ENCODE measurements at regions not wholly inside any gene's neighbourhood (a gene's known extent, or its start where the extent isn't known, plus 50 kb on each side); places are given as distances from the start of the nearest gene placed in this dataset.

DNA sequence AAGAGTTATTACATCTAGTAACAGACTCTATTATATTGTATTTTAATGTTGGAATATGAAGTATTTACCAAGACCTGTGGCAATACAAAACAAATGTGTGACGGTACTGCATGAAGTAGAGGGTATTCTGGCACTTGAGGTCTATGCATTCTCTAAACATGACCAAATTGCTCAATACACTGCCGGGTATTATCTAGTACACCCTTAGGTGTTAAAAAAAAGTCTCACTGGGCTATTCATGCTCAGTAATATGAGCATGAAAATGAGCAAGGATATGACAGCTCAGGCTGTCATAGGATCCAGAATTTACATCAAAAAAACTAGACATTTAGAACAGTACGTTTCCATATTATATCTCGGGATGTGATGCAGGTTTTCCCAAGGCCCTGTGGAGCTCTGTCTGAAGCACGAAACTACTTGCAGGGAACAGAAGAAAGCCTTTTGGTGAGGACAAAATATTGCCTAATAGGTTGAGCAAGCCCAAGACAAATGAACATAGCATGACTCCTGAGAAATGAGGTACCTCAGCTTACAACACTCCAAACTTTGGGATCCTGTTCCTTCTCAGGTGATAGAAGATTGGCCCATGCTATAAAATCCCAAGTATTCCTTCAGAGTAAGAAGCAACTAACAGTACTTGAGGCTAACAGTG lies 74.1 kb upstream of the MAOA start:
- Mint-ChIP-seq H3K9me3 (peaks cover 0 to 1% (median 0%) of the 10 kb centered on the region in 7 donors), H3K27me3 (peaks cover 9% of the 10 kb centered on the region), H3K27ac (no peak overlapping the region), H3K36me3 (no peaks in the 10 kb centered on the region), H3K4me1 (no peaks in the 10 kb centered on the region), H3K4me3 (no peak overlapping the region)
- no peak overlapping the region for H3K27ac ChIP-seq (ENCODE audit: insufficient read depth, low read length, poor library complexity, severe bottlenecking)
- no peaks in the 10 kb centered on the region for H3K4me1 ChIP-seq (ENCODE audit: control insufficient read depth, insufficient read depth, low read length, poor library complexity, severe bottlenecking)
- no peaks in the 10 kb centered on the region for H3K36me3 ChIP-seq (ENCODE audit: control insufficient read depth, insufficient read depth, low read length)
- H3K4me3 ChIP-seq (ENCODE audit: low read depth, low read length), result no peak overlapping the region
- no peak for ATAC-seq (ENCODE audit: low read depth in 2 of 2)
- H3K9me3 ChIP-seq (ENCODE audit: control insufficient read depth in 2 of 2, low read length in 2 of 2), result no peaks in the 10 kb centered on the region
- no peaks in the 10 kb centered on the region for H3K27me3 ChIP-seq (ENCODE audit: control insufficient read depth, insufficient read depth, low read length)
- no peak for DNase-seq

GRCh38 chrX:43582540-43582913 lies 73.6 kb upstream of the MAOA start:
- H3K9me3 ChIP-seq (ENCODE audit: control insufficient read depth in 2 of 2, low read length in 2 of 2), result no peaks in the 10 kb centered on the region
- H3K4me3 ChIP-seq (ENCODE audit: low read depth, low read length), result no peak overlapping the region
- peaks cover 0 to 2% (median 0%) of the 10 kb centered on the region in 7 donors for H3K9me3 Mint-ChIP-seq
- no peak for ATAC-seq (ENCODE audit: low read depth in 2 of 2)
- no peak overlapping the region for H3K4me3 Mint-ChIP-seq
- H3K27me3 ChIP-seq (ENCODE audit: control insufficient read depth, insufficient read depth, low read length), result no peaks in the 10 kb centered on the region
- no peaks in the 10 kb centered on the region for H3K36me3 Mint-ChIP-seq
- H3K4me1 ChIP-seq (ENCODE audit: control insufficient read depth, insufficient read depth, low read length, poor library complexity, severe bottlenecking), result no peaks in the 10 kb centered on the region
- H3K36me3 ChIP-seq (ENCODE audit: control insufficient read depth, insufficient read depth, low read length), result no peaks in the 10 kb centered on the region
- no peak overlapping the region for H3K27ac Mint-ChIP-seq
- H3K27ac ChIP-seq (ENCODE audit: insufficient read depth, low read length, poor library complexity, severe bottlenecking), result no peak overlapping the region
- peaks cover 6% of the 10 kb centered on the region for H3K27me3 Mint-ChIP-seq
- DNase-seq, result no peak
- H3K4me1 Mint-ChIP-seq, result no peaks in the 10 kb centered on the region

DNA sequence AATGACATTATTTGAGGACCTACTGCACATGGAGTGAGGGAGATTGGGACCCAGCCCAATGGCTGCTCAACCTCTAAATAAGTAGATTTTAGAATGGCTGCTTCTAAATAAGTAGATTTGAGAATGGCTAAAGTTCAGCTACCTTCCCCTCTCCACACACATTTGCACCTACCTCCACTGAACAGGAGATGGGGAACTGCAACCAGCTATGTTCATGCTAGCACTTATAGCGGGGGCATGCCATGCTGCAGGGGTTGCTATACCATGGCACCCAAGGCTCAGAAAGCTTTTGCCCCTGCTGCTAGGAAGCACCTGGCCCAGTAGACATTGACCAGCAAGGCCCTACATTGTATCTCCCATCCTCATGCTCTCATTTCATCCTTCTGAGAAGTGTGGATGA lies 70.2 kb upstream of the MAOA start:
- ATAC-seq (ENCODE audit: low read depth in 2 of 2), result no peak
- H3K4me3 Mint-ChIP-seq, result no peak overlapping the region
- peaks cover 0 to 2% (median 0%) of the 10 kb centered on the region in 7 donors for H3K9me3 Mint-ChIP-seq
- no peaks in the 10 kb centered on the region for H3K4me1 Mint-ChIP-seq
- no peaks in the 10 kb centered on the region for H3K27me3 ChIP-seq (ENCODE audit: control insufficient read depth, insufficient read depth, low read length)
- no peak for DNase-seq
- no peak overlapping the region for H3K27ac ChIP-seq (ENCODE audit: insufficient read depth, low read length, poor library complexity, severe bottlenecking)
- H3K4me1 ChIP-seq (ENCODE audit: control insufficient read depth, insufficient read depth, low read length, poor library complexity, severe bottlenecking), result no peaks in the 10 kb centered on the region
- no peaks in the 10 kb centered on the region for H3K36me3 ChIP-seq (ENCODE audit: control insufficient read depth, insufficient read depth, low read length)
- H3K27me3 Mint-ChIP-seq, result peaks cover 6% of the 10 kb centered on the region
- H3K27ac Mint-ChIP-seq, result no peak overlapping the region
- H3K36me3 Mint-ChIP-seq, result no peaks in the 10 kb centered on the region
- no peaks in the 10 kb centered on the region for H3K9me3 ChIP-seq (ENCODE audit: control insufficient read depth in 2 of 2, low read length in 2 of 2)
- H3K4me3 ChIP-seq (ENCODE audit: low read depth, low read length), result no peak overlapping the region

- H3K27ac Mint-ChIP-seq, result no peak overlapping the region
Measured at GRCh38 chrX:43586830-43587229, 69.3 kb upstream of the MAOA start.

DNA sequence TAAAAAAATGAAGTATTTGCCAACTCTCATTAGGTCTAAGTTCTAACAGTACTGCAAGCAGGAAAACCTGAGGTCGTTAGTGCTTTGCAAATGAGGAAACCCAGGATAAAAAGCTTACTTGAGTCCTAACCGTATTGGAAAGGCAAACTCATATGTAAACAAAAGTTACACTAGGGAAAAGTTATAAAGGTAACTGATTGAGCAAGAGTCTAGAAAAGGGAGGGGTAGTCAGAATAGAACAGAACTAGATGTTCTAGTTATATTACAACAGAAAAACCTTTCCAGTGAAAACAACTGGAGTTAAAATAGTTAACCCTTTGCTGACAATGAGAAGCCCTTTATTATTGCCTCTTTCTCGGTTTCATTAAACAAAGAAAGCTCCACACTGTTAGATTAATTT lies 66.4 kb upstream of the MAOA start:
- Histone ChIP-seq H3K27ac (ENCODE audit: insufficient read depth, low read length, poor library complexity, severe bottlenecking) (no peak overlapping the region), H3K27me3 (ENCODE audit: control insufficient read depth, insufficient read depth, low read length) (no peaks in the 10 kb centered on the region), H3K36me3 (ENCODE audit: control insufficient read depth, insufficient read depth, low read length) (no peaks in the 10 kb centered on the region), H3K4me3 (ENCODE audit: low read depth, low read length) (no peak overlapping the region), H3K4me1 (ENCODE audit: control insufficient read depth, insufficient read depth, low read length, poor library complexity, severe bottlenecking) (no peaks in the 10 kb centered on the region), H3K9me3 (ENCODE audit: control insufficient read depth in 2 of 2, low read length in 2 of 2) (no peaks in the 10 kb centered on the region)
- DNase-seq, result no peak
- ATAC-seq (ENCODE audit: low read depth in 2 of 2), result no peak
- Mint-ChIP-seq H3K4me1 (no peaks in the 10 kb centered on the region), H3K4me3 (no peak overlapping the region), H3K27me3 (peaks cover 13% of the 10 kb centered on the region), H3K9me3 (peaks cover 0 to 4% (median 0%) of the 10 kb centered on the region in 7 donors), H3K27ac (no peak overlapping the region), H3K36me3 (no peaks in the 10 kb centered on the region)

More at GRCh38 chrX:43586830-43587229, 69.3 kb upstream of the MAOA start:
- Histone ChIP-seq H3K4me1 (ENCODE audit: control insufficient read depth, insufficient read depth, low read length, poor library complexity, severe bottlenecking) (no peaks in the 10 kb centered on the region), H3K4me3 (ENCODE audit: low read depth, low read length) (no peak overlapping the region), H3K27me3 (ENCODE audit: control insufficient read depth, insufficient read depth, low read length) (no peaks in the 10 kb centered on the region), H3K9me3 (ENCODE audit: control insufficient read depth in 2 of 2, low read length in 2 of 2) (no peaks in the 10 kb centered on the region), H3K27ac (ENCODE audit: insufficient read depth, low read length, poor library complexity, severe bottlenecking) (no peak overlapping the region), H3K36me3 (ENCODE audit: control insufficient read depth, insufficient read depth, low read length) (no peaks in the 10 kb centered on the region)
- no peak for DNase-seq
- Mint-ChIP-seq H3K9me3 (peaks cover 0 to 2% (median 0%) of the 10 kb centered on the region in 7 donors), H3K4me3 (no peak overlapping the region), H3K36me3 (no peaks in the 10 kb centered on the region), H3K27me3 (peaks cover 6% of the 10 kb centered on the region), H3K4me1 (no peaks in the 10 kb centered on the region)
- ATAC-seq (ENCODE audit: low read depth in 2 of 2), result no peak

GRCh38 chrX:43590150-43590549 lies 65.9 kb upstream of the MAOA start:
- no peaks in the 10 kb centered on the region for H3K27me3 ChIP-seq (ENCODE audit: control insufficient read depth, insufficient read depth, low read length)
- DNase-seq (no peak), ATAC-seq (ENCODE audit: low read depth in 2 of 2) (no peak)
- H3K9me3 ChIP-seq (ENCODE audit: control insufficient read depth in 2 of 2, low read length in 2 of 2), result no peaks in the 10 kb centered on the region
- Mint-ChIP-seq H3K4me1 (no peaks in the 10 kb centered on the region), H3K27me3 (peaks cover 16% of the 10 kb centered on the region), H3K36me3 (no peaks in the 10 kb centered on the region), H3K9me3 (peaks cover 0 to 4% (median 0%) of the 10 kb centered on the region in 7 donors), H3K27ac (no peak overlapping the region), H3K4me3 (no peak overlapping the region)
- H3K27ac ChIP-seq (ENCODE audit: insufficient read depth, low read length, poor library complexity, severe bottlenecking), result no peak overlapping the region
- no peaks in the 10 kb centered on the region for H3K36me3 ChIP-seq (ENCODE audit: control insufficient read depth, insufficient read depth, low read length)
- no peak overlapping the region for H3K4me3 ChIP-seq (ENCODE audit: low read depth, low read length)
- no peaks in the 10 kb centered on the region for H3K4me1 ChIP-seq (ENCODE audit: control insufficient read depth, insufficient read depth, low read length, poor library complexity, severe bottlenecking)

- Mint-ChIP-seq H3K9me3 (peaks cover 0 to 5% (median 0%) of the 10 kb centered on the region in 7 donors), H3K27ac (no peak overlapping the region), H3K4me1 (peaks cover 0 to 6% (median 4%) of the 10 kb centered on the region in 4 donors), H3K36me3 (no peaks in the 10 kb centered on the region), H3K27me3 (peaks cover 13% of the 10 kb centered on the region), H3K4me3 (no peak overlapping the region)
- ATAC-seq (ENCODE audit: low read depth in 2 of 2) (no peak), DNase-seq (no peak)
- Histone ChIP-seq H3K9me3 (ENCODE audit: control insufficient read depth in 2 of 2, low read length in 2 of 2) (no peaks in the 10 kb centered on the region), H3K4me3 (ENCODE audit: low read depth, low read length) (no peak overlapping the region), H3K36me3 (ENCODE audit: control insufficient read depth, insufficient read depth, low read length) (no peaks in the 10 kb centered on the region), H3K27ac (ENCODE audit: insufficient read depth, low read length, poor library complexity, severe bottlenecking) (no peak overlapping the region), H3K4me1 (ENCODE audit: control insufficient read depth, insufficient read depth, low read length, poor library complexity, severe bottlenecking) (no peaks in the 10 kb centered on the region), H3K27me3 (ENCODE audit: control insufficient read depth, insufficient read depth, low read length) (no peaks in the 10 kb centered on the region)
Measured at GRCh38 chrX:43592597-43592996, 63.5 kb upstream of the MAOA start.

DNA sequence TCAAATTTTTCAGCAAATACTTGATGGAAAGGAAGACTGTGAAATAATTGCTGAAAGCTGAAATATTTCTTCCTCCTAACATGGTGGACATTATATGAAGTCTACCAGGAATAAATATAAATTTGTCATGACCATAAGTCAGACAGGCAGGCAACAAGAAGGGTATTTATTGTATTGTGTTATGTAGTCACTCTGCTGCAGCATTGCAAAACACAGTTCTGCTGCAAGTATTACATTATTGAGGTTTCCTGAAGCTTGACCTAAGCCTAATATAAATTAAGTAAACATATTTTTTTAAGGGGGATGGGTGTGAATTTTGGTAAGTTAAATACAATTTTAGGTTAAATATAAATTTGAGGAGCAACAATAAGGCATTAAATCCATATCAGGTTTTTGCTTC lies 60.2 kb upstream of the MAOA start:
- Mint-ChIP-seq H3K27me3 (peaks cover 17% of the 10 kb centered on the region), H3K4me1 (peaks cover 0 to 6% (median 4%) of the 10 kb centered on the region in 4 donors), H3K9me3 (peaks cover 0 to 4% (median 0%) of the 10 kb centered on the region in 7 donors), H3K27ac (no peak overlapping the region), H3K36me3 (no peaks in the 10 kb centered on the region), H3K4me3 (no peak overlapping the region)
- H3K27ac ChIP-seq (ENCODE audit: insufficient read depth, low read length, poor library complexity, severe bottlenecking), result no peak overlapping the region
- H3K4me3 ChIP-seq (ENCODE audit: low read depth, low read length), result no peak overlapping the region
- H3K4me1 ChIP-seq (ENCODE audit: control insufficient read depth, insufficient read depth, low read length, poor library complexity, severe bottlenecking), result no peaks in the 10 kb centered on the region
- DNase-seq (no peak), ATAC-seq (ENCODE audit: low read depth in 2 of 2) (no peak)
- no peaks in the 10 kb centered on the region for H3K36me3 ChIP-seq (ENCODE audit: control insufficient read depth, insufficient read depth, low read length)
- no peaks in the 10 kb centered on the region for H3K27me3 ChIP-seq (ENCODE audit: control insufficient read depth, insufficient read depth, low read length)
- H3K9me3 ChIP-seq (ENCODE audit: control insufficient read depth in 2 of 2, low read length in 2 of 2), result no peaks in the 10 kb centered on the region
